Astrocyte (in vitro differentiated cells and primary cell): ENCODE measurements at regions not wholly inside any gene's neighbourhood (a gene's known extent, or its start where the extent isn't known, plus 50 kb on each side); places are given as distances from the start of the nearest gene placed in this dataset.

Experiments
- DNase-seq: peaks from one replicate; pipeline ENCODE4 v3.0.0-alpha.2; 2010; ENCODE audit warnings: low read depth
- FAIRE-seq: peaks from 2 replicates; lab custom pipeline; 2011; peaks lifted over from hg19 to GRCh38; lab: Jason Lieb, UNC
- H2AFZ ChIP-seq: 2 replicates; pipeline ENCODE4 v1.6.0; 2012; ENCODE audit warnings: low read depth, low read length, inconsistent platforms
- H3K27ac ChIP-seq: 2 replicates; pipeline ENCODE4 v1.5.1; 2011; ENCODE audit warnings: low read depth, low read length, inconsistent platforms
- H3K27me3 ChIP-seq: 2 replicates; pipeline ENCODE4 v1.6.0; 2011; ENCODE audit warnings: low read length, inconsistent platforms; ENCODE audit not compliant: insufficient read depth
- H3K36me3 ChIP-seq: 2 replicates; pipeline ENCODE4 v1.5.1; 2011; ENCODE audit warnings: low read length, inconsistent platforms; ENCODE audit not compliant: insufficient read depth
- H3K4me1 ChIP-seq: 2 replicates; pipeline ENCODE4 v1.5.1; 2011; ENCODE audit warnings: low read length, inconsistent platforms; ENCODE audit not compliant: insufficient read depth
- H3K4me2 ChIP-seq: 2 replicates; pipeline ENCODE4 v1.6.0; 2012; ENCODE audit warnings: low read length, inconsistent platforms
- H3K4me3 ChIP-seq: 2 replicates; pipeline ENCODE4 v1.5.1; 2011; ENCODE audit warnings: low read depth, mild to moderate bottlenecking, low read length, inconsistent platforms; ENCODE audit not compliant: insufficient read depth
- H3K79me2 ChIP-seq: 2 replicates; pipeline ENCODE4 v1.6.0; 2012; ENCODE audit warnings: mild to moderate bottlenecking, low read length, inconsistent platforms; ENCODE audit not compliant: insufficient read depth
- H3K9ac ChIP-seq: 2 replicates; pipeline ENCODE4 v1.6.0; 2012; ENCODE audit warnings: mild to moderate bottlenecking, low read length, inconsistent platforms
- H3K9me3 ChIP-seq: 2 replicates; pipeline ENCODE4 v1.5.1; 2012; ENCODE audit warnings: low read depth, mild to moderate bottlenecking, low read length, inconsistent platforms; ENCODE audit not compliant: insufficient read depth
- H4K20me1 ChIP-seq: 2 replicates; pipeline ENCODE4 v1.6.0; 2012; ENCODE audit warnings: low read length, inconsistent platforms; ENCODE audit not compliant: insufficient read depth
- H3K27ac Mint-ChIP-seq: one replicate; pipeline ENCODE4 v1.8.0; 2021; ENCODE audit warnings: mild to moderate bottlenecking, mixed read lengths; ENCODE audit not compliant: unreplicated experiment
- H3K27me3 Mint-ChIP-seq: one replicate; pipeline ENCODE4 v1.8.0; 2021; ENCODE audit warnings: low read depth, mixed read lengths; ENCODE audit not compliant: unreplicated experiment
- H3K36me3 Mint-ChIP-seq: one replicate; pipeline ENCODE4 v1.8.0; 2021; ENCODE audit warnings: low read depth, mixed read lengths; ENCODE audit not compliant: unreplicated experiment
- H3K4me1 Mint-ChIP-seq: one replicate; pipeline ENCODE4 v1.8.0; 2021; ENCODE audit warnings: low read depth, mixed read lengths; ENCODE audit not compliant: unreplicated experiment
- H3K4me3 Mint-ChIP-seq: one replicate; pipeline ENCODE4 v1.8.0; 2021; ENCODE audit warnings: mild to moderate bottlenecking, moderate library complexity, mixed read lengths; ENCODE audit not compliant: unreplicated experiment
- H3K9me3 Mint-ChIP-seq: one replicate; pipeline ENCODE4 v1.8.0; 2021; ENCODE audit warnings: mild to moderate bottlenecking, mixed read lengths; ENCODE audit not compliant: unreplicated experiment
- CTCF ChIP-seq: IDR thresholded peaks from 2 replicates; pipeline ENCODE4 v1.5.1; 2011; ENCODE audit warnings: low read depth, mild to moderate bottlenecking, inconsistent platforms, low read length, moderate library complexity; ENCODE audit not compliant: insufficient read depth
- EZH2 ChIP-seq: IDR thresholded peaks from 2 replicates; pipeline ENCODE4 v1.6.1; 2012; ENCODE audit warnings: mild to moderate bottlenecking, low read length, inconsistent platforms; ENCODE audit not compliant: insufficient read depth

DNA sequence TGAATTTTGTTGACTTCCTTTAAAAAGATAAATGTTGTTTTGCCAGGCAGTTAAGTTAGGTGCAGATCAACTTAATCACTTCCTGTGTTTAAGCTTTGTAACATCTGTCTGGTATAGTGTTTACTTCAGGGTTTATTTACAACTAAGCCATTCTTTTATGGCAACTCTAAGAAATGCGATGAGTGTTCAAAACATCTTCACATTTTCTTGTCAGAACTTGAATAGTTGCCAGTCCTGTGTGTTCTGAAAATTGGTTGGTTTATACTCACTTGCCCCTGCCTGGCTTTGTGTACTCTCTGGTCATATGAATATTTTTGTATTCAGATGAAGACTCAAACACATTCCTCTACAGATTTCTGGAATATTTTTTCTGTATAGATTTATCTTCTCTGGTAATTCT lies 327.2 kb downstream of the MDFIC start:
- Mint-ChIP-seq H3K4me3 (no peak overlapping the region), H3K9me3 (no peaks in the 10 kb centered on the region), H3K36me3 (no peaks in the 10 kb centered on the region), H3K4me1 (peaks cover 6% of the 10 kb centered on the region), H3K27me3 (no peaks in the 10 kb centered on the region), H3K27ac (no peak overlapping the region)
- H3K4me1 ChIP-seq, result no peaks in the 10 kb centered on the region
- DNase-seq, result no peak
- no peak overlapping the region for H3K4me3 ChIP-seq
- H3K9me3 ChIP-seq, result no peaks in the 10 kb centered on the region
- H3K4me2 ChIP-seq, result no peak overlapping the region
- TF ChIP-seq CTCF (no peak), EZH2 (no peak)
- H3K36me3 ChIP-seq, result no peaks in the 10 kb centered on the region
- H4K20me1 ChIP-seq, result no peaks in the 10 kb centered on the region
- FAIRE-seq, result no peak
- no peak overlapping the region for H3K9ac ChIP-seq
- no peak overlapping the region for H3K27ac ChIP-seq
- H2AFZ ChIP-seq, result no peak overlapping the region
- H3K79me2 ChIP-seq, result no peaks in the 10 kb centered on the region
- H3K27me3 ChIP-seq, result no peaks in the 10 kb centered on the region

- Histone ChIP-seq H3K4me3 (no peak overlapping the region), H3K27me3 (no peaks in the 10 kb centered on the region), H3K27ac (no peak overlapping the region), H3K79me2 (no peaks in the 10 kb centered on the region), H4K20me1 (no peaks in the 10 kb centered on the region), H3K4me1 (no peaks in the 10 kb centered on the region), H3K4me2 (no peak overlapping the region), H3K9me3 (no peaks in the 10 kb centered on the region), H3K36me3 (no peaks in the 10 kb centered on the region), H3K9ac (no peak overlapping the region), H2AFZ (no peak overlapping the region)
- Mint-ChIP-seq H3K27ac (no peak overlapping the region), H3K4me1 (no peaks in the 10 kb centered on the region), H3K9me3 (peaks cover 3% of the 10 kb centered on the region), H3K4me3 (no peak overlapping the region), H3K27me3 (no peaks in the 10 kb centered on the region), H3K36me3 (no peaks in the 10 kb centered on the region)
- no peak for FAIRE-seq
- TF ChIP-seq EZH2, result no peak
- TF ChIP-seq CTCF, result no peak
- DNase-seq, result no peak
Observed at GRCh38 chr7:115241151-115241550, 319.3 kb downstream of the MDFIC start.

GRCh38 chr7:115240242-115240641 lies 318.3 kb downstream of the MDFIC start:
- Histone ChIP-seq H3K9ac (no peak overlapping the region), H3K27ac (no peak overlapping the region), H3K4me3 (no peak overlapping the region), H3K27me3 (no peaks in the 10 kb centered on the region), H3K4me2 (no peak overlapping the region), H2AFZ (no peak overlapping the region), H3K9me3 (no peaks in the 10 kb centered on the region), H3K4me1 (no peaks in the 10 kb centered on the region), H3K36me3 (no peaks in the 10 kb centered on the region), H3K79me2 (no peaks in the 10 kb centered on the region), H4K20me1 (no peaks in the 10 kb centered on the region)
- no peak overlapping the region for H3K4me3 Mint-ChIP-seq
- no peak for TF ChIP-seq EZH2
- TF ChIP-seq CTCF, result no peak
- H3K9me3 Mint-ChIP-seq, result peaks cover 7% of the 10 kb centered on the region
- no peaks in the 10 kb centered on the region for H3K36me3 Mint-ChIP-seq
- no peak overlapping the region for H3K27ac Mint-ChIP-seq
- H3K27me3 Mint-ChIP-seq, result no peaks in the 10 kb centered on the region
- FAIRE-seq (no peak), DNase-seq (no peak)
- no peaks in the 10 kb centered on the region for H3K4me1 Mint-ChIP-seq
